ENCODE measurements at regions not wholly inside any gene's neighbourhood (a gene's known extent, or its start where the extent isn't known, plus 50 kb on each side); places are given as distances from the start of the nearest gene placed in this dataset.

GRCh38 chr3:16810593-16811367 is 74.0 kb upstream of the PLCL2 start:
- no peak for DNase-seq

GRCh38 chr3:16811950-16812349 is 72.8 kb upstream of the PLCL2 start:
- DNase-seq: no peak

- no peak for DNase-seq
Measured at GRCh38 chr3:16813336-16813735, 71.4 kb upstream of the PLCL2 start.

GRCh38 chr3:16816048-16816780 is 68.5 kb upstream of the PLCL2 start:
- no peak for DNase-seq

GRCh38 chr3:16817197-16817596 is 67.6 kb upstream of the PLCL2 start:
- DNase-seq: no peak

- no peak for DNase-seq
Measured at GRCh38 chr3:16818194-16818593, 66.6 kb upstream of the PLCL2 start.

- no peak for DNase-seq
Measured at GRCh38 chr3:16818945-16819344, 65.8 kb upstream of the PLCL2 start.

- DNase-seq: no peak
Measured at GRCh38 chr3:16820485-16820884, 64.3 kb upstream of the PLCL2 start.

- no peak for DNase-seq
Measured at GRCh38 chr3:16821053-16821452, 63.7 kb upstream of the PLCL2 start.

- DNase-seq: no peak
Measured at GRCh38 chr3:16824081-16824696, 60.6 kb upstream of the PLCL2 start.

GRCh38 chr3:16825617-16826204 is 59.0 kb upstream of the PLCL2 start:
- no peak for DNase-seq

- no peak for DNase-seq
Measured at GRCh38 chr3:16828815-16829214, 55.9 kb upstream of the PLCL2 start.

- DNase-seq: no peak
Measured at GRCh38 chr3:16831846-16832245, 52.9 kb upstream of the PLCL2 start.

GRCh38 chr3:16834214-16834613 is 50.5 kb upstream of the PLCL2 start:
- DNase-seq: no peak

- no peak for DNase-seq
Measured at GRCh38 chr3:16834753-16835152, 50.0 kb upstream of the PLCL2 start.

All from midbrain (tissue), 1 donor.